Neural cell (in vitro differentiated cells): ENCODE measurements at regions not wholly inside any gene's neighbourhood (a gene's known extent, or its start where the extent isn't known, plus 50 kb on each side); places are given as distances from the start of the nearest gene placed in this dataset.

Experiments used
- EP300 ChIP-seq: fragments of 450-650 bp; conservative IDR thresholded peaks from 2 replicates; pipeline ENCODE4 v1.6.1; 2014; ENCODE audit warnings: antibody characterized with exemption, mild to moderate bottlenecking, moderate library complexity; ENCODE audit not compliant: poor library complexity, severe bottlenecking
- EZH2 ChIP-seq: fragments of 200-600, 300-800 bp; shearing (Covaris generic), sonication (generic); IDR thresholded peaks from 2 replicates; pipeline ENCODE4 v1.6.1; 2014; ENCODE audit warnings: antibody characterized with exemption, low read length, borderline replicate concordance, mild to moderate bottlenecking; ENCODE audit not compliant: insufficient read depth, poor library complexity, severe bottlenecking
- POLR2AphosphoS5 ChIP-seq: IDR thresholded peaks from 2 replicates; pipeline ENCODE4 v1.6.1; 2012
- RAD21 ChIP-seq: fragments of 450-650 bp; conservative IDR thresholded peaks from 2 replicates; pipeline ENCODE4 v1.6.1; 2014; ENCODE audit warnings: antibody characterized with exemption, mild to moderate bottlenecking, moderate library complexity
- TAF1 ChIP-seq: IDR thresholded peaks from 2 replicates; pipeline ENCODE4 v1.6.1; 2012; ENCODE audit warnings: low read depth
- TF ChIP-seq, protein P1 (sequence below): fragments of 450-650 bp; IDR thresholded peaks from 2 replicates; pipeline ENCODE4 v1.5.1; 2014; ENCODE audit warnings: antibody characterized with exemption, mild to moderate bottlenecking, moderate library complexity; ENCODE audit not compliant: poor library complexity, severe bottlenecking

DNA sequence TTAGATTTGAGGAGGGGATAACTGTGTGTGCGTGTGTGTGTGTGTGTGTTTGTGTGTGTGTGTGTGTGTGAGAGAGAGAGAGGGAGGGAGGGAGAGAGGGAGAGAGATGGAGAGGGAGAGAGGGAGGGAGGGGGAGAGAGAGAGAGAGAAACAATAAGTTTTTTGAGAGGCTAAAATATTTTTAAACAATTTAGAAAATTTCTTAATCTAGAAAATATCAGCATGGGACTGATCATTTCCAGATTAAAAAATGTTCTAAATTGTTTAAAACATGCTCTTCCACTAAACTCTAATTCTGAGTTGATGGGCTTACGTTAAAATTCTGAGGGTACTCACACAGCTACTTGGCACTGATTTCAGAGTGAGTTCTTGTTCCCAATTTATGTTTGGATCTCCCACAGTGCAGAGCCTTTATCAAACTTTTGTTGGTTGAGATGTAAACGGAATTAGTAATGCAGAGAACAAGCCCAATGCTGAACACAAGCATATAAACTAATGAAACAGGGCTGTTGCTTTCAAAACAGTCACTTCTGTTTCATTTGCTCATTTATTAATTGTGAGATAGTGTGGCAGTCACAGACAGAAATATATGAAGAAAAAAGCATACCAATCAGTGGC lies 73.4 kb upstream of the RGS2 start:
- TF ChIP-seq, protein P1, sequence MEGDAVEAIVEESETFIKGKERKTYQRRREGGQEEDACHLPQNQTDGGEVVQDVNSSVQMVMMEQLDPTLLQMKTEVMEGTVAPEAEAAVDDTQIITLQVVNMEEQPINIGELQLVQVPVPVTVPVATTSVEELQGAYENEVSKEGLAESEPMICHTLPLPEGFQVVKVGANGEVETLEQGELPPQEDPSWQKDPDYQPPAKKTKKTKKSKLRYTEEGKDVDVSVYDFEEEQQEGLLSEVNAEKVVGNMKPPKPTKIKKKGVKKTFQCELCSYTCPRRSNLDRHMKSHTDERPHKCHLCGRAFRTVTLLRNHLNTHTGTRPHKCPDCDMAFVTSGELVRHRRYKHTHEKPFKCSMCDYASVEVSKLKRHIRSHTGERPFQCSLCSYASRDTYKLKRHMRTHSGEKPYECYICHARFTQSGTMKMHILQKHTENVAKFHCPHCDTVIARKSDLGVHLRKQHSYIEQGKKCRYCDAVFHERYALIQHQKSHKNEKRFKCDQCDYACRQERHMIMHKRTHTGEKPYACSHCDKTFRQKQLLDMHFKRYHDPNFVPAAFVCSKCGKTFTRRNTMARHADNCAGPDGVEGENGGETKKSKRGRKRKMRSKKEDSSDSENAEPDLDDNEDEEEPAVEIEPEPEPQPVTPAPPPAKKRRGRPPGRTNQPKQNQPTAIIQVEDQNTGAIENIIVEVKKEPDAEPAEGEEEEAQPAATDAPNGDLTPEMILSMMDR, result no peak
- TF ChIP-seq POLR2AphosphoS5 (no peak), RAD21 (no peak), EZH2 (no peak), EP300 (no peak), TAF1 (no peak)
